ENCODE measurements at regions not wholly inside any gene's neighbourhood (a gene's known extent, or its start where the extent isn't known, plus 50 kb on each side); places are given as distances from the start of the nearest gene placed in this dataset.
"Not testable (repeated sequence)": the region's sequence is repeated elsewhere in the genome, so short reads cannot be mapped to it uniquely, and the experiment has no call there.

DNA sequence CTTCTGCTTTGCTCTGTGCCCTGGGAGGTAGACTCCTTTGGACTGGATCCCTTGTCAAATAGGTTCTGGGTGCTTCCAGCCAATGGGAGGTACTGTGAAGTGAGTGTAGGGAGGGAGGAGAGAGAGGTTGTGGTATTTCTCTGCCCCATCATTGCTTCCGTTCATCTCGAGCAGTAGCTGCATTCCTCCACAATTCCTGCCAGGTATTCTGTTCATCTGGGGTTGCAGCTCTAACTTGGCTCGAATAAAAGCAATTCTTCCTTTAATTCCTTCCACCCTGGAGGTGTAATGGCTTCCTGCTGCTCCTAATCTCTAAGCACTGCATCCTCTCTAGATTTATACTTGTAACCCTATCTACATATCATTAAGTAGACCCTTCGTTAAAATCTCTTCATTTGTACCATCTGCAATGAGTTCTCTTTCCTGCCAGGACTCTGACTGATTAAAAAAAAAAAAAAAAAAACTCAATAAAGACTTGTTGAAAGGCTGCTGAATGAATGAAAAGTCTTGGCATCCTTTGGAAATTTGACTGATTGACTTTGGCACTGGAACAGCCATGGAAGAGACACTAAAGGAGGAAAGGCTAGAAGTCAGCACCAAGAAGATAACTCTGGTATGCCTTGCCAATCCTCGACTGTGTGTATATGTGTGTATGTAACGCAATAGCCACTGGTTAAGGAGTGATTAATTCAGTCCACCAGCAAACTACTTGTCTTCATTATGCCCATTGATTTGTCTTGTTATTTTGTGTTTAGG, 616.9 kb upstream of the SOX9 start:
- no peaks in the 10 kb centered on the region for H3K4me1 ChIP-seq (ENCODE audit: control insufficient read depth, insufficient read depth, low read length)
- no peaks in the 10 kb centered on the region for H3K36me3 ChIP-seq (ENCODE audit: control insufficient read depth, insufficient read depth, low read length)
- WGBS (ENCODE audit: insufficient coverage, insufficient read length), result no CpG with 5 or more reads among the region's 6 CpGs
- no peaks in the 10 kb centered on the region for H3K9me3 ChIP-seq (ENCODE audit: control insufficient read depth, insufficient read depth, low read length)
- no peaks in the 10 kb centered on the region for H3K27me3 ChIP-seq (ENCODE audit: control insufficient read depth, insufficient read depth, low read length)
- H3K27ac ChIP-seq (ENCODE audit: low read length), result no peak overlapping the region
- H3K4me3 ChIP-seq (ENCODE audit: low read length), result no peak overlapping the region
- no peak for DNase-seq (ENCODE audit: low read depth, low spot score)

DNA sequence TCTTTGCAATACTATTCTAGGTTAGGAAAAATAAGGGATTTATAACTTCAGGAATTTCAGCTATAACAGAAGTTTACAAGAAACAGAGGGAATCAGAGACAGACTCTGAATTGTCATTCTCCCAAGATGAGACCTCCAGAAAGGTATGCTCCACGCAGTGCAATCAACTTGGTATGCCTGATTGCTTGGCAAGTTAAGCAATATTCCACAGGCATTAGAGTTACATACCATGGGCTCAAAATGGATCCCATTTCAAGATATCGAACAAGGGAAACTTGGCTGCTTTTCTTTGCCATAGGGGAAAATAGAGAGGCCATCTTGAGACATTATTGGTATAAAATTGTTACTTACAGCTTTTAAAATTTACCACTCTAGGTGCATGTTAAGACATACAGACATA, 615.6 kb upstream of the SOX9 start:
- Histone ChIP-seq H3K27me3 (ENCODE audit: control insufficient read depth, insufficient read depth, low read length) (no peaks in the 10 kb centered on the region), H3K9me3 (ENCODE audit: control insufficient read depth, insufficient read depth, low read length) (no peaks in the 10 kb centered on the region), H3K36me3 (ENCODE audit: control insufficient read depth, insufficient read depth, low read length) (no peaks in the 10 kb centered on the region), H3K4me3 (ENCODE audit: low read length) (no peak overlapping the region), H3K4me1 (ENCODE audit: control insufficient read depth, insufficient read depth, low read length) (no peaks in the 10 kb centered on the region), H3K27ac (ENCODE audit: low read length) (no peak overlapping the region)
- DNase-seq (ENCODE audit: low read depth, low spot score), result no peak
- WGBS (ENCODE audit: insufficient coverage, insufficient read length), result no CpG with 5 or more reads among the region's 2 CpGs

DNA sequence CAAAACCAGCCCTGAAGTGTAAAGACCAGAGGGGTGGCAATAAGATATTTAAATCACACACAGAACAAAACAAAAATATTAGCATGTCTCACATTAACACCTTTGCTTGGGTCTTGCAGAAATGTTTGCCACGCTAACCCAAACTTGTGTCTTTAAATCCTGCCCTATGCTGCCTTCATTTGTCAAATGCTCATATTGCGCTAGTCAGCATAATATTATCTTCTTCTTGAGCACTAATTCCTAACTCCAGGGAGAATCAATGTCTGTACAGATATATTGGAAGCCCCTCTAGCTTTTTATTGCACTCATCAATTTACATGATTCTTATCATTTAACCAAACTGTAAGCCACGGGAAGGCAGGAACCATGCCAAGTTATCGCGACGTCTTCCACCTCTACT, 614.8 kb upstream of the SOX9 start:
- no peaks in the 10 kb centered on the region for H3K27me3 ChIP-seq (ENCODE audit: control insufficient read depth, insufficient read depth, low read length)
- no peaks in the 10 kb centered on the region for H3K36me3 ChIP-seq (ENCODE audit: control insufficient read depth, insufficient read depth, low read length)
- no peak overlapping the region for H3K27ac ChIP-seq (ENCODE audit: low read length)
- WGBS (ENCODE audit: insufficient coverage, insufficient read length), result no CpG with 5 or more reads among the region's 6 CpGs
- DNase-seq (ENCODE audit: low read depth, low spot score), result no peak
- H3K9me3 ChIP-seq (ENCODE audit: control insufficient read depth, insufficient read depth, low read length), result no peaks in the 10 kb centered on the region
- H3K4me3 ChIP-seq (ENCODE audit: low read length), result no peak overlapping the region
- H3K4me1 ChIP-seq (ENCODE audit: control insufficient read depth, insufficient read depth, low read length), result no peaks in the 10 kb centered on the region

DNA sequence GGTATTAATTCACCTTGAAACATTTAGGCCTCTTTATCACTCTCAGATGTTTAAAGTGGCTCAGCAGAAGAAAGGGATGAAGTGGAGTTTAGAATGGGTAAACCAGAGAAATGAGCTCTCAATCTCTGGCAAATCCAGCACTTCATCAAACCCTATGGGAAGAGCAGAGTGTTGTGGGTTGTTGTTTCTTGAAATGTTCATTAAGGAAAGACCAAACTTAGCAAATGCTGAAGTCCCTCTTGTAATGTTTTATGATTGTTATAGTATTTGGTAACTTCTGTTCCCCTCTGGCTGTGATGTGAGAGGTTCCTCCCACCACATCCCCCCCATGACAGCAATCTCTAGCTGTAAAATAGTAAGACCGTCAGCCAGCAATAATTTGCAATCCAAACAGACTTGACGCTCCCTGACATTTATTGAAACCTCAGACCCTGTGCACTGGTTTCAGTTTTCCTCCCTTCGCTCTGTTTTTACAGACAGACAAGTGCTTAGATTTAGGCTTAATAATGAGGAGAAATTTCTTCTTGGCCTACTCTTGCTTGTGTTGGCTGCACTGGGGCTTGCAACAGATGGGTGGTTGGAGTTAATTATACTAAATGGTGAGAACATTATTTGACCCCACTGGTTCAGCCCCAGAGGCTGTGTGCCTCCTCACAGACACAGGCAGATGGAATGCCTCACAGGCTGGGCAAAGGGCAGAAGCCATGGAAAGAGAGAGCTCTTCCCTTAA, 609.4 kb upstream of the SOX9 start:
- no peak for DNase-seq (ENCODE audit: low read depth, low spot score)
- WGBS (ENCODE audit: insufficient coverage, insufficient read length), result no CpG with 5 or more reads among the region's 3 CpGs
- H3K27me3 ChIP-seq (ENCODE audit: control insufficient read depth, insufficient read depth, low read length), result no peaks in the 10 kb centered on the region
- no peaks in the 10 kb centered on the region for H3K4me1 ChIP-seq (ENCODE audit: control insufficient read depth, insufficient read depth, low read length)
- no peaks in the 10 kb centered on the region for H3K9me3 ChIP-seq (ENCODE audit: control insufficient read depth, insufficient read depth, low read length)
- H3K36me3 ChIP-seq (ENCODE audit: control insufficient read depth, insufficient read depth, low read length), result no peaks in the 10 kb centered on the region
- no peak overlapping the region for H3K4me3 ChIP-seq (ENCODE audit: low read length)
- H3K27ac ChIP-seq (ENCODE audit: low read length), result no peak overlapping the region

DNA sequence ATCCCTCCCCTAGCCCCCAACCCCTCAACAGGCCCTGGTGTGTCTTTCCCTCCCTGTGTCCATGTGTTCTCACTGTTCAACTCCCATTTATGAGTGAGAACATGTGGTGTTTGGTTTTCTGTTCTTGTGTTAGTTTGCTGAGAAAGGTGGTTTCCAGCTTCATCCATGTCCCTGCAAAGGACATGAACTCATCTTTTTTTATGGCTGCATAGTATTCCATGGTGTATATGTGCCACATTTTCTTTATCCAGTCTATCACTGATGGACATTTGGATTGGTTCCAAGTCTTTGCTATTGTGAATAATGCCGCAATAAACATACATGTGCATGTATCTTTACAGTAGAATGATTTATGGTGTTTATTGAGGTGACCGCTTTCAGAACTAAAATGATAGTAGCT, 607.1 kb upstream of the SOX9 start:
- H3K4me1 ChIP-seq (ENCODE audit: control insufficient read depth, insufficient read depth, low read length), result not testable (repeated sequence)
- no CpG with 5 or more reads among the region's 2 CpGs for WGBS (ENCODE audit: insufficient coverage, insufficient read length)

DNA sequence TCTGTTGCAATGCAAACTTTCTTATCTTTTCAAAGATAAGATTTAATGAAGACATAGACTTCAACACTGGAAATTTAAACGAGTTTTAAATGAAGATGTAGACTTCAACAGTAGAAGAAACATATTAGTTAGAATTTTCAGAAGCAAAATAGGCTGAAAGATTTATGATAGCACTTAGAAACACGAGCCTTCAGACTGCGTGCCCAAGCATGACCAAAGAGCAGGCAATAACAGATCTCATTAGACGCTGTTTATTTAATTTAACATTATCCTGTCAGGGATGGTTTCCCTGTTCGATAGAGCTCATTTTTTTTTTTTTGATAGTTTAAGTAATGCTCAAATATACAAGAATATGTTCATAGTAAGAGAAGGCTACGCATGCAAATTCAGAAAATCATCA, 604.7 kb upstream of the SOX9 start:
- Histone ChIP-seq H3K4me3 (ENCODE audit: low read length) (no peak overlapping the region), H3K9me3 (ENCODE audit: control insufficient read depth, insufficient read depth, low read length) (no peaks in the 10 kb centered on the region), H3K27me3 (ENCODE audit: control insufficient read depth, insufficient read depth, low read length) (no peaks in the 10 kb centered on the region), H3K36me3 (ENCODE audit: control insufficient read depth, insufficient read depth, low read length) (no peaks in the 10 kb centered on the region), H3K4me1 (ENCODE audit: control insufficient read depth, insufficient read depth, low read length) (no peaks in the 10 kb centered on the region), H3K27ac (ENCODE audit: low read length) (no peak overlapping the region)
- DNase-seq (ENCODE audit: low read depth, low spot score), result no peak
- WGBS (ENCODE audit: insufficient coverage, insufficient read length), result no CpG with 5 or more reads among the region's 6 CpGs

More for the DNA sequence above, 607.1 kb upstream of the SOX9 start:
- not testable (repeated sequence) for H3K36me3 ChIP-seq (ENCODE audit: control insufficient read depth, insufficient read depth, low read length); H3K27me3 ChIP-seq (ENCODE audit: control insufficient read depth, insufficient read depth, low read length); H3K9me3 ChIP-seq (ENCODE audit: control insufficient read depth, insufficient read depth, low read length); H3K27ac ChIP-seq (ENCODE audit: low read length); H3K4me3 ChIP-seq (ENCODE audit: low read length); DNase-seq (ENCODE audit: low read depth, low spot score)

DNA sequence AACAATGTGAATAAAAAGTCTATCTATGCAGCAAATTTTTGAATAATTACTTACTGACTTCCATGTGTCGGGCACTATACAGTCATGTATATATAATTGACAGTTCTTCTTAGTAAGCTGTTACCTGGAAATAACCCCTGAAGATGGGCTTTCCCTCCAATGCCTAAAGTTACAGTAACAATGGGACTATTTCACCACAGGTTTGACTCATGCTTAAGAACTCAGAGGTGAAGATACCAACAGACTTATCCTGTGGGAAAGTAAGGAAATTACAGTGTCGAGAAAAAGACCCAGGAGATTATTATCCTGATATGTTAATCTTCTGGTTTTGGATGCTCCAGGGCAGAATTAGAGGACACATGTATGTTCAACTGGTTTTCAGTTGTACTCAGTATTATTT, 601.5 kb upstream of the SOX9 start:
- Histone ChIP-seq H3K27ac (ENCODE audit: low read length) (no peak overlapping the region), H3K4me1 (ENCODE audit: control insufficient read depth, insufficient read depth, low read length) (no peaks in the 10 kb centered on the region), H3K9me3 (ENCODE audit: control insufficient read depth, insufficient read depth, low read length) (no peaks in the 10 kb centered on the region), H3K36me3 (ENCODE audit: control insufficient read depth, insufficient read depth, low read length) (no peaks in the 10 kb centered on the region), H3K27me3 (ENCODE audit: control insufficient read depth, insufficient read depth, low read length) (no peaks in the 10 kb centered on the region), H3K4me3 (ENCODE audit: low read length) (no peak overlapping the region)
- no CpG with 5 or more reads among the region's 2 CpGs for WGBS (ENCODE audit: insufficient coverage, insufficient read length)
- no peak for DNase-seq (ENCODE audit: low read depth, low spot score)

DNA sequence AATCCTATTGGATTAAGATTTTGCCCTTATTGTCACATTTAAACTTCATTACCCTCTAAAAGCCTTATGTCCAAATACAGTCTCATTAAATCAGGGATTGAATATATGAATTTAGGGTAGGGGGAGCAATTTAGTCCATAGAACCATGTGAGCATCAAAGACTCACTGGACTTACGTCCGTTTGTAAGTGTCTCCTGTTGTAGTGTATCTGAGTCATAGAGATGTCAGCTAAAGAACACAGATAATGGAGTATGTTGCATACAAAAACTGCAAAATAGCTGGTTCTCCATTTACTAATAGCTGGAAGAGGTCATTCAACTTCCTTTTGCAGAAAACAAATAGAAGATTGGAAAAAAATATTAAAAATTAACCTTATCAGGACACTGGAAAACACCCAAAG, 599.1 kb upstream of the SOX9 start:
- Histone ChIP-seq H3K27ac (ENCODE audit: low read length) (no peak overlapping the region), H3K36me3 (ENCODE audit: control insufficient read depth, insufficient read depth, low read length) (no peaks in the 10 kb centered on the region), H3K4me3 (ENCODE audit: low read length) (no peak overlapping the region), H3K9me3 (ENCODE audit: control insufficient read depth, insufficient read depth, low read length) (no peaks in the 10 kb centered on the region), H3K27me3 (ENCODE audit: control insufficient read depth, insufficient read depth, low read length) (no peaks in the 10 kb centered on the region), H3K4me1 (ENCODE audit: control insufficient read depth, insufficient read depth, low read length) (no peaks in the 10 kb centered on the region)
- no peak for DNase-seq (ENCODE audit: low read depth, low spot score)
- no CpG with 5 or more reads among the region's 2 CpGs for WGBS (ENCODE audit: insufficient coverage, insufficient read length)

DNA sequence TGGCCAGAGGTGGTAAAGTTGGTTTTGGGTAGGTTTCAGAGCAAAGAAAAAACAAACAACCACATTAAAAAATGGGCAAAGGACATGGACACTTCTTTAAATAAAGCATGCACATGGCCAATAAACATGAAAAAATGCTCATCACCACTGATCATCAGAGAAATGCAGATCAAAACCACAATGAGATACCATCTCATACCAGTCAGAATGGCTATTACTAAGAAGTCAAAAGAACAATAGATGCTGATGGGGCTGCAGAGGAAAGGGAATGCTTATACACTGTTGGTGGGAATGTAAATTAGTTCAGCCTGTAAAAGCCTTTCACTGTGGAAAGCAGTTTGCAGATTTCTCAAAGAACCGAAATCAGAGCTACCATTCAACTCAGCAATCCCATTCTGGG, 598.4 kb upstream of the SOX9 start:
- no peaks in the 10 kb centered on the region for H3K4me1 ChIP-seq (ENCODE audit: control insufficient read depth, insufficient read depth, low read length)
- DNase-seq (ENCODE audit: low read depth, low spot score), result no peak
- H3K27ac ChIP-seq (ENCODE audit: low read length), result no peak overlapping the region
- no peak overlapping the region for H3K4me3 ChIP-seq (ENCODE audit: low read length)
- H3K9me3 ChIP-seq (ENCODE audit: control insufficient read depth, insufficient read depth, low read length), result no peaks in the 10 kb centered on the region
- H3K27me3 ChIP-seq (ENCODE audit: control insufficient read depth, insufficient read depth, low read length), result no peaks in the 10 kb centered on the region
- no CpG with 5 or more reads among the region's 1 CpG for WGBS (ENCODE audit: insufficient coverage, insufficient read length)
- H3K36me3 ChIP-seq (ENCODE audit: control insufficient read depth, insufficient read depth, low read length), result no peaks in the 10 kb centered on the region

DNA sequence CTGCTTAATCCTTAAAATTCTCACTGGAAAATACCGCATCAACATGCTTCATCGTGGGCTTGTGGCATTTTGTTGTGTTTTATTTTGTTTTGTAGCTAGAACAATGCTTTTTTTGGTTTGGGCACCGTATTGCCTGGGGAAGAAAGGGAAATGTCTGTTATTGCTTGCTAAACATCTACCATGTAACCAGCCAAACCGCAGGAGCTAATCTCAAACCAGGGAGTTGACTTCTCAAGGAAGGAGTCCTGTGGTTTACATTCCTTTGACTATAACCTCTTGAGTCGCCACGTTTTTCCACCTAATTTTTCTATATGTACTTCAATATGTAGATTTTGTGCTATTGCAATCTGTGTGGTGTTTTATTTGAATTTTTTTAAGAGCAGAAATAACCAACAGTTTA, 593.5 kb upstream of the SOX9 start:
- Histone ChIP-seq H3K27ac (ENCODE audit: low read length) (no peak overlapping the region), H3K9me3 (ENCODE audit: control insufficient read depth, insufficient read depth, low read length) (no peaks in the 10 kb centered on the region), H3K36me3 (ENCODE audit: control insufficient read depth, insufficient read depth, low read length) (no peaks in the 10 kb centered on the region), H3K27me3 (ENCODE audit: control insufficient read depth, insufficient read depth, low read length) (no peaks in the 10 kb centered on the region), H3K4me1 (ENCODE audit: control insufficient read depth, insufficient read depth, low read length) (no peaks in the 10 kb centered on the region), H3K4me3 (ENCODE audit: low read length) (no peak overlapping the region)
- DNase-seq (ENCODE audit: low read depth, low spot score), result no peak
- no CpG with 5 or more reads among the region's 6 CpGs for WGBS (ENCODE audit: insufficient coverage, insufficient read length)

DNA sequence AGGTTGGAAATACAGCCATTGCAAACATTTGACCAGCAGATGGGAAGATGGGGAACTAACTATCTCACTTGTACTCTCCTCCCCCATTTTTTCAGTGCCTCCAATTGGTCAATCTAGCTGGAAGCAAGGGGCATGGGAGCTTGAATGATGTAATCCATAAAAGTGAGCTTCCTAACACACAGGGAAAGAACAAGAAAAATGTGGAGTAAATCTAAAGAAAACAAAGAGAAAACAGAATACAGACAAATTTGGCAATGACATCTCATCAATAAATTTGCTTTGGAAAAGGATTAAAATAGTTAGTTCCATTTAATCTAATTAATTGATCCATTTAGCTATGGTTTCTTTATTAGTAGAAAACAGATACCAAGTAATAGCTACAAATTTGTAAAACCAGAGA, 592.6 kb upstream of the SOX9 start:
- no peak for DNase-seq (ENCODE audit: low read depth, low spot score)
- no peaks in the 10 kb centered on the region for H3K9me3 ChIP-seq (ENCODE audit: control insufficient read depth, insufficient read depth, low read length)

More for the DNA sequence above, 592.6 kb upstream of the SOX9 start:
- no peak overlapping the region for H3K4me3 ChIP-seq (ENCODE audit: low read length)
- no peaks in the 10 kb centered on the region for H3K27me3 ChIP-seq (ENCODE audit: control insufficient read depth, insufficient read depth, low read length)
- H3K36me3 ChIP-seq (ENCODE audit: control insufficient read depth, insufficient read depth, low read length), result no peaks in the 10 kb centered on the region
- no peak overlapping the region for H3K27ac ChIP-seq (ENCODE audit: low read length)
- no peaks in the 10 kb centered on the region for H3K4me1 ChIP-seq (ENCODE audit: control insufficient read depth, insufficient read depth, low read length)

Measured in iPS DF 6.9 (cell line).